H9 (cell line): ENCODE measurements at regions not wholly inside any gene's neighbourhood (a gene's known extent, or its start where the extent isn't known, plus 50 kb on each side); places are given as distances from the start of the nearest gene placed in this dataset.

Source experiments
- DNase-seq: peaks from one replicate; pipeline ENCODE4 v3.0.0-alpha.2; 2017
- H2AFZ ChIP-seq: one replicate; pipeline ENCODE4 v1.6.1; 2013; ENCODE audit warnings: mild to moderate bottlenecking, low read length, control low read depth, moderate library complexity
- H2AK5ac ChIP-seq: 2 replicates; pipeline ENCODE4 v1.6.1; 2013; ENCODE audit warnings: low read length, control low read depth, mixed read lengths; ENCODE audit not compliant: insufficient read length
- H2BK120ac ChIP-seq: one replicate; pipeline ENCODE4 v1.6.1; 2013; ENCODE audit warnings: low read depth, mild to moderate bottlenecking, low read length, control low read depth, inconsistent platforms; ENCODE audit not compliant: poor library complexity, severe bottlenecking
- H2BK12ac ChIP-seq: 2 replicates; pipeline ENCODE4 v1.6.1; 2013; ENCODE audit warnings: low read length, control low read depth, mixed read lengths, low read depth; ENCODE audit not compliant: insufficient read length
- H2BK15ac ChIP-seq: 2 replicates; pipeline ENCODE4 v1.6.1; 2013; ENCODE audit warnings: low read depth, low read length, control low read depth
- H2BK20ac ChIP-seq: one replicate; pipeline ENCODE4 v1.6.1; 2013; ENCODE audit warnings: low read depth, mild to moderate bottlenecking, low read length, control low read depth, inconsistent platforms; ENCODE audit not compliant: poor library complexity, severe bottlenecking
- H2BK5ac ChIP-seq: 2 replicates; pipeline ENCODE4 v1.6.1; 2013; ENCODE audit warnings: low read length, control low read depth, mixed read lengths; ENCODE audit not compliant: insufficient read length
- H3K14ac ChIP-seq: 2 replicates; pipeline ENCODE4 v1.6.1; 2013; ENCODE audit warnings: low read length, control low read depth; ENCODE audit not compliant: insufficient read depth
- H3K18ac ChIP-seq: 2 replicates; pipeline ENCODE4 v1.6.1; 2013; ENCODE audit warnings: low read depth, mild to moderate bottlenecking, mixed read lengths, low read length, control low read depth; ENCODE audit not compliant: insufficient read length
- H3K23ac ChIP-seq: 2 replicates; pipeline ENCODE4 v1.6.1; 2013; ENCODE audit warnings: low read length, control low read depth, mixed read lengths, low read depth; ENCODE audit not compliant: insufficient read length
- H3K23me2 ChIP-seq: 2 replicates; pipeline ENCODE4 v1.6.1; 2013; ENCODE audit warnings: low read depth, mild to moderate bottlenecking, mixed read lengths, low read length, control low read depth; ENCODE audit not compliant: insufficient read length, poor library complexity, severe bottlenecking
- H3K27ac ChIP-seq: 2 replicates; pipeline ENCODE4 v1.5.1; 2013; ENCODE audit warnings: low read length, control low read depth, mixed read lengths, low read depth; ENCODE audit not compliant: insufficient read length
- H3K27me3 ChIP-seq: 2 replicates; pipeline ENCODE4 v1.6.1; 2013; ENCODE audit warnings: low read length, control low read depth, inconsistent platforms; ENCODE audit not compliant: insufficient read depth
- H3K4ac ChIP-seq: 2 replicates; pipeline ENCODE4 v1.6.1; 2013; ENCODE audit warnings: low read depth, mild to moderate bottlenecking, control low read depth, inconsistent platforms, low read length, moderate library complexity
- H3K4me1 ChIP-seq: 2 replicates; pipeline ENCODE4 v1.6.1; 2013; ENCODE audit warnings: low read length, control low read depth, inconsistent platforms; ENCODE audit not compliant: insufficient read depth
- H3K4me2 ChIP-seq: 2 replicates; pipeline ENCODE4 v1.6.1; 2013; ENCODE audit warnings: low read length, control low read depth, mixed read lengths; ENCODE audit not compliant: insufficient read length, insufficient read depth
- H3K56ac ChIP-seq: 2 replicates; pipeline ENCODE4 v1.6.1; 2013; ENCODE audit warnings: low read depth, mild to moderate bottlenecking, mixed read lengths, low read length, control low read depth; ENCODE audit not compliant: insufficient read length
- H3K79me1 ChIP-seq: 2 replicates; pipeline ENCODE4 v1.6.1; 2013; ENCODE audit warnings: low read depth, mild to moderate bottlenecking, moderate library complexity, low read length, control low read depth, inconsistent platforms; ENCODE audit not compliant: insufficient read depth, poor library complexity, severe bottlenecking
- H3K79me2 ChIP-seq: 2 replicates; pipeline ENCODE4 v1.6.1; 2013; ENCODE audit warnings: low read length, control low read depth, inconsistent platforms; ENCODE audit not compliant: insufficient read depth
- H3K9ac ChIP-seq: 2 replicates; pipeline ENCODE4 v1.6.1; 2013; ENCODE audit warnings: low read length, control low read depth, mixed read lengths; ENCODE audit not compliant: insufficient read length; ENCODE audit errors: extremely low read depth
- H3K9me3 ChIP-seq: one replicate; pipeline ENCODE4 v1.6.1; 2013; ENCODE audit warnings: low read depth, low read length, inconsistent platforms; ENCODE audit not compliant: control insufficient read depth
- H3T11ph ChIP-seq: one replicate; pipeline ENCODE4 v1.6.1; 2013; ENCODE audit warnings: mild to moderate bottlenecking, low read length, control low read depth, inconsistent platforms
- H4K20me1 ChIP-seq: one replicate; pipeline ENCODE4 v1.6.1; 2013; ENCODE audit not compliant: control insufficient read depth, insufficient read length, insufficient read depth
- H4K5ac ChIP-seq: 2 replicates; pipeline ENCODE4 v1.6.1; 2013; ENCODE audit warnings: low read depth, mild to moderate bottlenecking, mixed read lengths, low read length, control low read depth; ENCODE audit not compliant: insufficient read length
- H4K8ac ChIP-seq: replicated peaks from 2 replicates; pipeline ENCODE4 v1.6.1; 2013; ENCODE audit warnings: low read length, control low read depth, mixed read lengths, low read depth; ENCODE audit not compliant: insufficient read length
- H4K91ac ChIP-seq: 2 replicates; pipeline ENCODE4 v1.6.1; 2013; ENCODE audit warnings: low read depth, mild to moderate bottlenecking, moderate library complexity, mixed read lengths, low read length, control low read depth; ENCODE audit not compliant: insufficient read length
- H3K27ac Mint-ChIP-seq, 3 experiments: 2 replicates in 2 of 3; 3 replicates in 1 of 3; pipeline ENCODE4 v1.8.0; 2020 to 2021; ENCODE audit warnings: mixed read lengths in 3 of 3, mild to moderate bottlenecking in 1 of 3, moderate library complexity in 1 of 3
- H3K27me3 Mint-ChIP-seq: 2 replicates; pipeline ENCODE4 v1.8.0; 2021; ENCODE audit warnings: low read depth, mild to moderate bottlenecking, moderate library complexity, mixed read lengths
- H3K36me3 Mint-ChIP-seq, 3 experiments: 2 replicates in 2 of 3; 3 replicates in 1 of 3; pipeline ENCODE4 v1.8.0; 2020 to 2021; ENCODE audit warnings: low read depth in 3 of 3, mixed read lengths in 3 of 3; ENCODE audit not compliant: insufficient read depth in 1 of 3
- H3K4me1 Mint-ChIP-seq, 2 experiments: 2 replicates each; pipeline ENCODE4 v1.8.0; 2020; ENCODE audit warnings: mixed read lengths in 2 of 2
- H3K4me3 Mint-ChIP-seq, 2 experiments: 2 replicates in 1 of 2; 3 replicates in 1 of 2; pipeline ENCODE4 v1.8.0; 2020 to 2021; ENCODE audit warnings: mild to moderate bottlenecking in 2 of 2, mixed read lengths in 2 of 2, moderate library complexity in 1 of 2
- H3K9me3 Mint-ChIP-seq, 2 experiments: 2 replicates in 1 of 2; 3 replicates in 1 of 2; pipeline ENCODE4 v1.8.0; 2020; ENCODE audit warnings: mild to moderate bottlenecking in 2 of 2, mixed read lengths in 2 of 2, moderate library complexity in 1 of 2
- WGBS: extraction: QIAGEN DNeasy Blood & Tissue Kit; methylation state at CpG from one replicate; pipeline ENCODE4 v1.1.7; 2013; ENCODE audit warnings: missing lambda C conversion rate, low lambda C conversion rate, mixed read lengths; ENCODE audit not compliant: insufficient read length; ENCODE audit errors: extremely low coverage; 5-methylcytosine and 5-hydroxymethylcytosine counted together
- TF ChIP-seq, protein P1 (sequence below): fragments of 200-600 bp; sonication (generic); conservative IDR thresholded peaks from 3 replicates; pipeline ENCODE4 v1.8.0; 2021; ENCODE audit warnings: antibody characterized with exemption, mild to moderate bottlenecking

DNA sequence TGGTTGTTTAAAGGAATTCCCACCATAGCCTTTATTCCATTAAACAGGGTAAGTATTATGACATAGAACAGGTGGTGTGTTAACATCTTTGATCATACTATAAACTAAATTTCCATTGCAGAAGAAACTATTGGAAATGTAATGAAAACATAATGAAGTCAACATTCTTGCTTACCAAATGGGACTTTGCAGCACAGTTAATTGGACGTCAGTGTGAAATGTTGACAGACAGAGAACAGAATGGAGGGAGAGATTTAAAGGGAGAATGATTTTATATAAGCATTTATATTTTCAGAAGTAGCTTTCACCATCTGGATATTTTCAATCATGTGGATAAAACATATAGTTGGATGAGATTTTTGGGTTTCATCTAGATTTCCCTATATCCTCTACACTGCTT, 311.3 kb downstream of the TUSC1 start:
- Histone ChIP-seq H3K14ac (no peak overlapping the region), H3K79me2 (no peaks in the 10 kb centered on the region), H2BK20ac (no peak overlapping the region), H3K23ac (no peak overlapping the region), H3K56ac (no peak overlapping the region), H3K79me1 (no peaks in the 10 kb centered on the region), H4K5ac (no peak overlapping the region), H4K8ac (no peak overlapping the region), H4K20me1 (no peaks in the 10 kb centered on the region), H3K27ac (no peak overlapping the region), H3K9ac (no peak overlapping the region), H2BK15ac (no peak overlapping the region), H2BK12ac (no peak overlapping the region), H3K23me2 (no peaks in the 10 kb centered on the region), H2AK5ac (no peak overlapping the region), H2BK5ac (no peak overlapping the region), H3K4me1 (no peaks in the 10 kb centered on the region), H2AFZ (no peak overlapping the region), H3K27me3 (no peaks in the 10 kb centered on the region), H3T11ph (no peak overlapping the region), H3K4ac (no peak overlapping the region), H4K91ac (no peak overlapping the region), H3K9me3 (no peaks in the 10 kb centered on the region), H3K4me2 (no peak overlapping the region), H2BK120ac (no peak overlapping the region), H3K18ac (no peak overlapping the region)
- TF ChIP-seq, protein P1, sequence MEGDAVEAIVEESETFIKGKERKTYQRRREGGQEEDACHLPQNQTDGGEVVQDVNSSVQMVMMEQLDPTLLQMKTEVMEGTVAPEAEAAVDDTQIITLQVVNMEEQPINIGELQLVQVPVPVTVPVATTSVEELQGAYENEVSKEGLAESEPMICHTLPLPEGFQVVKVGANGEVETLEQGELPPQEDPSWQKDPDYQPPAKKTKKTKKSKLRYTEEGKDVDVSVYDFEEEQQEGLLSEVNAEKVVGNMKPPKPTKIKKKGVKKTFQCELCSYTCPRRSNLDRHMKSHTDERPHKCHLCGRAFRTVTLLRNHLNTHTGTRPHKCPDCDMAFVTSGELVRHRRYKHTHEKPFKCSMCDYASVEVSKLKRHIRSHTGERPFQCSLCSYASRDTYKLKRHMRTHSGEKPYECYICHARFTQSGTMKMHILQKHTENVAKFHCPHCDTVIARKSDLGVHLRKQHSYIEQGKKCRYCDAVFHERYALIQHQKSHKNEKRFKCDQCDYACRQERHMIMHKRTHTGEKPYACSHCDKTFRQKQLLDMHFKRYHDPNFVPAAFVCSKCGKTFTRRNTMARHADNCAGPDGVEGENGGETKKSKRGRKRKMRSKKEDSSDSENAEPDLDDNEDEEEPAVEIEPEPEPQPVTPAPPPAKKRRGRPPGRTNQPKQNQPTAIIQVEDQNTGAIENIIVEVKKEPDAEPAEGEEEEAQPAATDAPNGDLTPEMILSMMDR = no peak
- DNase-seq = no peak
- H3K27me3 Mint-ChIP-seq = no peaks in the 10 kb centered on the region; the same call in 1 of the 2 replicates
- no CpG with 5 or more reads among the region's 1 CpG for WGBS
- peaks cover 0 to 9% (median 5%) of the 10 kb centered on the region in 3 experiments; a peak in 3 of 7 replicates for H3K36me3 Mint-ChIP-seq
- peaks cover 4 to 6% of the 10 kb centered on the region in 2 experiments; a peak in 2 of 5 replicates for H3K9me3 Mint-ChIP-seq
- H3K4me1 Mint-ChIP-seq = no peaks in the 10 kb centered on the region
- H3K4me3 Mint-ChIP-seq = no peak overlapping the region
- no peak overlapping the region for H3K27ac Mint-ChIP-seq
